Ovary (tissue), 7 donors: ENCODE measurements at regions not wholly inside any gene's neighbourhood (a gene's known extent, or its start where the extent isn't known, plus 50 kb on each side); places are given as distances from the start of the nearest gene placed in this dataset.
"Not testable (repeated sequence)": the region's sequence is repeated elsewhere in the genome, so short reads cannot be mapped to it uniquely, and the experiment has no call there.

Experiments
- DNase-seq, 5 donors: peaks; one replicate each; pipeline ENCODE4 v3.0.0-alpha.2; 2019 to 2020
- H3K27ac ChIP-seq, 2 donors: fragments of 200-600 bp; one replicate each; pipeline versions ENCODE4 v1.5.1 to v1.8.0; 2019 to 2022
- H3K27me3 ChIP-seq: fragments of 200-600 bp; one replicate; pipeline ENCODE4 v1.8.0; 2022
- H3K36me3 ChIP-seq: fragments of 200-600 bp; sonication (generic); one replicate; pipeline ENCODE4 v1.5.1; 2019
- H3K4me1 ChIP-seq: one replicate; pipeline ENCODE4 v1.8.1; 2013; ENCODE audit warnings: mild to moderate bottlenecking, moderate library complexity; ENCODE audit not compliant: insufficient read depth
- H3K4me3 ChIP-seq: fragments of 200-600 bp; sonication (generic); one replicate; pipeline ENCODE4 v1.5.1; 2017
- H3K9me3 ChIP-seq, 2 donors: fragments of 200-600 bp in 1 of 2; sonication (generic) in 1 of 2; one replicate each; pipeline versions ENCODE4 v1.5.1 to v1.8.1; 2013 to 2019; ENCODE audit warnings: mild to moderate bottlenecking in 1 of 2, moderate library complexity in 1 of 2
- CTCF ChIP-seq, 3 donors: fragments of 450-650 bp in 2 of 3; fragments of 200-600 bp in 1 of 3; IDR thresholded peaks; one replicate each; pipeline versions ENCODE4 v1.5.1 to v1.8.0; 2016 to 2022; ENCODE audit warnings: antibody characterized with exemption in 3 of 3, mild to moderate bottlenecking in 1 of 3
- EP300 ChIP-seq: sonication (generic); formaldehyde crosslinking; IDR thresholded peaks from one replicate; pipeline ENCODE4 v1.6.1; 2017; ENCODE audit warnings: antibody characterized with exemption
- POLR2A ChIP-seq: fragments of 450-650 bp; IDR thresholded peaks from one replicate; pipeline ENCODE4 v1.6.1; 2017; ENCODE audit warnings: antibody characterized with exemption, mild to moderate bottlenecking, moderate library complexity
- WGBS, 3 donors: extraction: QIAGEN DNeasy Blood & Tissue Kit in 1 of 3; methylation state at CpG; one replicate each; pipeline versions ENCODE4 v1.1.5 to v1.1.7; 2013 to 2017; 5-methylcytosine and 5-hydroxymethylcytosine counted together
- intact Hi-C, 4 donors: fragments of 100-400 bp; cut with DNase I; formaldehyde crosslinking; loops; one replicate each; pipeline versions ENCODE4 v1.11.0 to v1.15.1; 2022 to 2023
- donor health status: DM: no; HTN: no; CAD: no; lungs with moderate emphysema.
- donor health status: DM: no; HTN: no; CAD: no.
- donor health status: Bipolar disorder and iron deficiency.
- donor health status: DM: no; HTN: no; CAD: no.
- donor health status: DM: yes; HTN: yes; CAD: no.

DNA sequence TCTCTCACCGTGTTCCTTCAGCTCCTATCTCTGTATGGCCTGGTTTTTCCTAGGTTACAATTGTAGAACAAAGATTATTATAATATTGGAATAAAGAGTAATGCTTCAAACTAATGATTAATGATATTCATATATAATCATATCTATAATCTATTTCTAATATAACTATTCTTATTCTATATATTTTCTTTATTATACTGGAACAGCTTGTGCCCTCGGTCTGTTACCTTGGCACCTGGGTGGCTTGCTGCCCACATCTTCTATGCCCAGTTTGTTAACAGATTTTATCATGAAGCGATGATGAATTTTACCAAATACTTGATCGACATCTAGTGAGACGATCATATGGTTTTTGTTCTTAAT, 363.6 kb upstream of the TYRP1 start:
- TF ChIP-seq POLR2A (no peak), CTCF (IDR thresholded peaks at IDR 0.05) (no peak), EP300 (no peak)
- H3K27me3 ChIP-seq: no peaks in the 10 kb centered on the region
- intact Hi-C loops: no loop called here
- no peaks in the 10 kb centered on the region for H3K4me1 ChIP-seq
- no peaks in the 10 kb centered on the region for H3K9me3 ChIP-seq
- DNase-seq: no peak
- no peak overlapping the region for H3K27ac ChIP-seq
- no peak overlapping the region for H3K4me3 ChIP-seq
- no peaks in the 10 kb centered on the region for H3K36me3 ChIP-seq
- 65 to 70% (median 67%) methylated on average over 5 of the region's 5 CpGs for WGBS, 3 donors

GRCh38 chr9:12333966-12334365, 359.2 kb upstream of the TYRP1 start:
- H3K4me3 ChIP-seq, H3K36me3 ChIP-seq, DNase-seq, H3K9me3 ChIP-seq, H3K27me3 ChIP-seq, H3K27ac ChIP-seq, H3K4me1 ChIP-seq, intact Hi-C loops: not testable (repeated sequence)
- 78 to 91% (median 79%) methylated on average over 25 to 26 of the region's 26 CpGs for WGBS, 3 donors

- no peaks in the 10 kb centered on the region for H3K27me3 ChIP-seq
- TF ChIP-seq POLR2A (no peak), EP300 (no peak), CTCF (IDR thresholded peaks at IDR 0.05) (no peak)
- H3K36me3 ChIP-seq: no peaks in the 10 kb centered on the region
- H3K9me3 ChIP-seq: no peaks in the 10 kb centered on the region
- H3K4me3 ChIP-seq: no peak overlapping the region
- 59 to 64% (median 61%) methylated on average over 1 of the region's 1 CpG for WGBS, 3 donors
- no peak for DNase-seq
- intact Hi-C loops: no loop called here
- H3K4me1 ChIP-seq: no peaks in the 10 kb centered on the region
- H3K27ac ChIP-seq: no peak overlapping the region
Measured at GRCh38 chr9:12350775-12351174, 342.4 kb upstream of the TYRP1 start.

- no peak for DNase-seq
- intact Hi-C loops: no loop called here
- H3K4me1 ChIP-seq: no peaks in the 10 kb centered on the region
- H3K4me3 ChIP-seq: no peak overlapping the region
- H3K36me3 ChIP-seq: no peaks in the 10 kb centered on the region
- H3K9me3 ChIP-seq: no peaks in the 10 kb centered on the region
- WGBS, 3 donors: 78 to 86% (median 82%) methylated on average over 3 of the region's 3 CpGs
- TF ChIP-seq EP300 (no peak), CTCF (IDR thresholded peaks at IDR 0.05) (no peak), POLR2A (no peak)
- no peaks in the 10 kb centered on the region for H3K27me3 ChIP-seq
- H3K27ac ChIP-seq: no peak overlapping the region
Measured at GRCh38 chr9:12351293-12352044, 341.7 kb upstream of the TYRP1 start.

- no peaks in the 10 kb centered on the region for H3K27me3 ChIP-seq
- H3K4me1 ChIP-seq: no peaks in the 10 kb centered on the region
- DNase-seq: no peak
- no peaks in the 10 kb centered on the region for H3K9me3 ChIP-seq
- H3K36me3 ChIP-seq: no peaks in the 10 kb centered on the region
- no peak overlapping the region for H3K27ac ChIP-seq
- no peak overlapping the region for H3K4me3 ChIP-seq
- TF ChIP-seq CTCF (IDR thresholded peaks at IDR 0.05): no peak
- TF ChIP-seq POLR2A: no peak
- TF ChIP-seq EP300: no peak
- intact Hi-C loops: no loop called here
Measured at GRCh38 chr9:12352045-12352315, 341.2 kb upstream of the TYRP1 start.
